H1 (cell line): ENCODE measurements at regions not wholly inside any gene's neighbourhood (a gene's known extent, or its start where the extent isn't known, plus 50 kb on each side); places are given as distances from the start of the nearest gene placed in this dataset.

Source experiments
- CTCF ChIA-PET: fragments of 300-600 bp; sonication (Branson Sonifier 250); formaldehyde crosslinking; loops from one replicate; lab custom pipeline; 2021; ENCODE audit not compliant: partially characterized antibody; lab: Charles Lee
- POLR2A ChIA-PET: fragments of 300-600 bp; sonication (Branson Sonifier 250); formaldehyde crosslinking; loops from one replicate; lab custom pipeline; 2021; ENCODE audit warnings: inconsistent platforms; ENCODE audit not compliant: partially characterized antibody; lab: Charles Lee
- DNase-seq, 2 experiments: peaks; one replicate each; pipeline versions ENCODE4 v3.0.0 to v3.0.0-alpha.2; 2010 to 2022; ENCODE audit warnings: low spot score in 2 of 2, low read depth in 1 of 2, mixed read lengths in 1 of 2
- FAIRE-seq: peaks from 2 replicates; lab custom pipeline; 2011; peaks lifted over from hg19 to GRCh38; lab: Jason Lieb, UNC
- H2AFZ ChIP-seq: 2 replicates; pipeline ENCODE4 v1.8.1; 2012; ENCODE audit warnings: low read length, inconsistent platforms
- H2AK5ac ChIP-seq: 2 replicates; pipeline ENCODE4 v1.6.1; 2013; ENCODE audit warnings: low read depth, low read length
- H2BK120ac ChIP-seq: replicated peaks from 2 replicates; pipeline ENCODE3; 2013; ENCODE audit warnings: low read depth, low read length, inconsistent platforms
- H2BK12ac ChIP-seq: 2 replicates; pipeline ENCODE4 v1.6.1; 2013; ENCODE audit warnings: low read depth, low read length
- H2BK15ac ChIP-seq: 2 replicates; pipeline ENCODE4 v1.6.1; 2013; ENCODE audit warnings: low read length
- H2BK20ac ChIP-seq: 2 replicates; pipeline ENCODE4 v1.6.1; 2013; ENCODE audit warnings: low read length
- H2BK5ac ChIP-seq: 2 replicates; pipeline ENCODE4 v1.6.1; 2013; ENCODE audit warnings: low read depth, low read length
- H3K14ac ChIP-seq: 2 replicates; pipeline ENCODE4 v1.6.1; 2013; ENCODE audit warnings: inconsistent platforms; ENCODE audit not compliant: insufficient read length
- H3K18ac ChIP-seq: 2 replicates; pipeline ENCODE4 v1.6.1; 2013; ENCODE audit warnings: low read length; ENCODE audit errors: extremely low read depth
- H3K23ac ChIP-seq: 2 replicates; pipeline ENCODE4 v1.6.1; 2013; ENCODE audit warnings: inconsistent platforms; ENCODE audit not compliant: insufficient read length
- H3K23me2 ChIP-seq: 2 replicates; pipeline ENCODE4 v1.6.1; 2013; ENCODE audit warnings: low read depth, low read length
- H3K27ac ChIP-seq: 2 replicates; pipeline ENCODE4 v1.6.1; 2011; ENCODE audit warnings: low read depth, low read length, inconsistent platforms
- H3K27me3 ChIP-seq, 4 experiments: replicated peaks in 1 of 4; 1 replicate in 1 of 4; 2 replicates in 3 of 4; pipeline versions ENCODE4 v1.6.1 to v1.8.1; 2011 to 2013; ENCODE audit warnings: low read length in 3 of 4, mild to moderate bottlenecking in 3 of 4, inconsistent platforms in 2 of 4, mixed read lengths in 2 of 4, moderate library complexity in 1 of 4; ENCODE audit not compliant: control insufficient read depth in 3 of 4, insufficient read depth in 3 of 4; ENCODE audit errors: extremely low read depth in 1 of 4
- H3K36me3 ChIP-seq, 4 experiments: 2 replicates each; pipeline versions ENCODE4 v1.6.1 to v1.8.1; 2011 to 2013; ENCODE audit warnings: mild to moderate bottlenecking in 4 of 4, low read length in 3 of 4, moderate library complexity in 2 of 4, control low read depth in 1 of 4, inconsistent platforms in 1 of 4; ENCODE audit not compliant: insufficient read depth in 4 of 4, control insufficient read depth in 2 of 4
- H3K4ac ChIP-seq: replicated peaks from 2 replicates; pipeline ENCODE3; 2013; ENCODE audit warnings: low read length, low read depth, mixed read lengths, inconsistent platforms; ENCODE audit not compliant: insufficient read length
- H3K4me1 ChIP-seq, 4 experiments: replicated peaks in 1 of 4; 1 replicate in 1 of 4; 2 replicates in 3 of 4; pipeline versions ENCODE4 v1.6.1 to v1.8.1; 2011 to 2013; ENCODE audit warnings: low read length in 3 of 4, inconsistent platforms in 2 of 4, mixed read lengths in 1 of 4; ENCODE audit not compliant: insufficient read depth in 4 of 4, control insufficient read depth in 3 of 4
- H3K4me2 ChIP-seq, 2 experiments: 2 replicates each; pipeline versions ENCODE4 v1.6.1 to v1.8.1; 2011 to 2013; ENCODE audit warnings: low read depth in 2 of 2, low read length in 2 of 2, control low read depth in 1 of 2, inconsistent platforms in 1 of 2, mild to moderate bottlenecking in 1 of 2; ENCODE audit not compliant: insufficient read depth in 1 of 2
- H3K4me3 ChIP-seq, 4 experiments: fragments of 200-600, 300-600 bp in 1 of 4; sonication (generic), shearing (Covaris generic), sonication (Bioruptor Twin) in 1 of 4; 2 replicates each; pipeline versions ENCODE4 v1.5.1 to v1.8.1; 2011 to 2016; ENCODE audit warnings: low read length in 4 of 4, low read depth in 3 of 4, control low read depth in 2 of 4, inconsistent platforms in 2 of 4, mild to moderate bottlenecking in 2 of 4, mixed read lengths in 1 of 4, moderate library complexity in 1 of 4; ENCODE audit not compliant: insufficient read depth in 2 of 4; ENCODE audit errors: extremely low read depth in 1 of 4
- H3K56ac ChIP-seq: replicated peaks from 2 replicates; pipeline ENCODE3; 2013; ENCODE audit warnings: low read depth, mild to moderate bottlenecking, mixed read lengths, low read length, inconsistent platforms; ENCODE audit not compliant: insufficient read length
- H3K79me1 ChIP-seq: 2 replicates; pipeline ENCODE4 v1.6.1; 2013; ENCODE audit warnings: low read depth, low read length, control low read depth
- H3K79me2 ChIP-seq, 2 experiments: 2 replicates each; pipeline versions ENCODE4 v1.6.1 to v1.8.1; 2012 to 2013; ENCODE audit warnings: low read length in 2 of 2, mild to moderate bottlenecking in 2 of 2, inconsistent platforms in 1 of 2; ENCODE audit not compliant: insufficient read depth in 2 of 2, control insufficient read depth in 1 of 2
- H3K9ac ChIP-seq, 4 experiments: replicated peaks in 1 of 4; 1 replicate in 1 of 4; 2 replicates in 3 of 4; pipeline versions ENCODE4 v1.6.1 to v1.8.1; 2011 to 2013; ENCODE audit warnings: low read depth in 3 of 4, low read length in 3 of 4, control low read depth in 2 of 4, mild to moderate bottlenecking in 2 of 4, moderate library complexity in 2 of 4, inconsistent platforms in 1 of 4; ENCODE audit errors: extremely low read depth in 1 of 4
- H3K9me3 ChIP-seq, 2 experiments: 2 replicates each; pipeline versions ENCODE4 v1.6.1 to v1.8.1; 2012 to 2013; ENCODE audit warnings: mild to moderate bottlenecking in 2 of 2, moderate library complexity in 2 of 2, control low read depth in 1 of 2, inconsistent platforms in 1 of 2, low read depth in 1 of 2, low read length in 1 of 2, mixed read lengths in 1 of 2; ENCODE audit not compliant: insufficient read depth in 2 of 2
- H4K20me1 ChIP-seq, 2 experiments: replicated peaks in 1 of 2; 2 replicates each; pipeline versions ENCODE3 to v1.8.1; 2011 to 2013; ENCODE audit warnings: inconsistent platforms in 2 of 2, low read length in 2 of 2, mild to moderate bottlenecking in 1 of 2; ENCODE audit not compliant: insufficient read depth in 2 of 2, control insufficient read depth in 1 of 2
- H4K5ac ChIP-seq: 2 replicates; pipeline ENCODE4 v1.6.1; 2013; ENCODE audit warnings: low read length, low read depth, mixed read lengths, inconsistent platforms; ENCODE audit not compliant: insufficient read length
- H4K8ac ChIP-seq: 2 replicates; pipeline ENCODE4 v1.8.0; 2013; ENCODE audit warnings: mild to moderate bottlenecking, moderate library complexity, low read length, inconsistent platforms; ENCODE audit not compliant: insufficient read depth; ENCODE audit errors: extremely low read depth
- H4K91ac ChIP-seq: replicated peaks from 2 replicates; pipeline ENCODE3; 2013; ENCODE audit warnings: low read length, mixed read lengths, inconsistent platforms; ENCODE audit not compliant: insufficient read length
- CEBPB ChIP-seq: IDR thresholded peaks from 2 replicates; pipeline ENCODE4 v1.6.1; 2012; ENCODE audit warnings: low read depth, low read length
- WGBS, 2 experiments: shearing (Covaris generic) in 1 of 2; methylation state at CpG; one replicate each; pipeline versions ENCODE4 v1.1.6 to v1.1.7; 2013 to 2015; ENCODE audit warnings: low lambda C conversion rate in 2 of 2, mixed read lengths in 2 of 2, inconsistent platforms in 1 of 2, low coverage in 1 of 2, missing lambda C conversion rate in 1 of 2; ENCODE audit not compliant: insufficient replicate concordance in 2 of 2, insufficient coverage in 1 of 2, insufficient read length in 1 of 2; ENCODE audit errors: extremely low coverage in 1 of 2, missing lambda C conversion rate in 1 of 2; 5-methylcytosine and 5-hydroxymethylcytosine counted together

GRCh38 chr10:4243169-4243568, 458.2 kb upstream of the KLF6 start:
- no peaks in the 10 kb centered on the region for H3K79me1 ChIP-seq
- no peak overlapping the region for H4K8ac ChIP-seq
- no peak overlapping the region for H3K23ac ChIP-seq
- CTCF ChIA-PET: interaction anchor here (1.1 kb wide), 1 partner anchor 11 kb away, joined by 4 read pairs; no protein-coding TSS in a partner anchor
- H2BK20ac ChIP-seq: no peak overlapping the region
- no peak overlapping the region for H3K27ac ChIP-seq
- no peaks in the 10 kb centered on the region for H4K20me1 ChIP-seq
- H3K27me3 ChIP-seq: no peaks in the 10 kb centered on the region
- FAIRE-seq (no peak), DNase-seq (no peak)
- H2AFZ ChIP-seq: no peak overlapping the region
- no peak overlapping the region for H3K56ac ChIP-seq
- H3K18ac ChIP-seq: no peak overlapping the region
- H2AK5ac ChIP-seq: no peak overlapping the region
- H2BK15ac ChIP-seq: no peak overlapping the region
- H3K9ac ChIP-seq: no peak overlapping the region
- no peak overlapping the region for H3K4me2 ChIP-seq
- 86% methylated on average over 6 of the region's 6 CpGs; no CpG with 5 or more reads in 1 of the 2 experiments for WGBS, 2 experiments
- no peak overlapping the region for H3K14ac ChIP-seq
- no peaks in the 10 kb centered on the region for H3K79me2 ChIP-seq
- H3K4me3 ChIP-seq: no peak overlapping the region
- no peak overlapping the region for H2BK120ac ChIP-seq
- no peaks in the 10 kb centered on the region; the same call in 1 of the 2 replicates for H3K23me2 ChIP-seq
- H3K9me3 ChIP-seq: no peaks in the 10 kb centered on the region
- H3K4ac ChIP-seq: no peak overlapping the region
- H2BK5ac ChIP-seq: no peak overlapping the region
- no peak overlapping the region for H4K91ac ChIP-seq
- peaks cover 0 to 3% (median 0%) of the 10 kb centered on the region in 4 experiments; a peak in 2 of 7 replicates for H3K4me1 ChIP-seq
- no peak overlapping the region for H4K5ac ChIP-seq
- no peaks in the 10 kb centered on the region for H3K36me3 ChIP-seq
- POLR2A ChIA-PET: no interaction called here
- no peak overlapping the region for H2BK12ac ChIP-seq
- TF ChIP-seq CEBPB: no peak
